ENCODE measurements at regions not wholly inside any gene's neighbourhood (a gene's known extent, or its start where the extent isn't known, plus 50 kb on each side); places are given as distances from the start of the nearest gene placed in this dataset.

DNA sequence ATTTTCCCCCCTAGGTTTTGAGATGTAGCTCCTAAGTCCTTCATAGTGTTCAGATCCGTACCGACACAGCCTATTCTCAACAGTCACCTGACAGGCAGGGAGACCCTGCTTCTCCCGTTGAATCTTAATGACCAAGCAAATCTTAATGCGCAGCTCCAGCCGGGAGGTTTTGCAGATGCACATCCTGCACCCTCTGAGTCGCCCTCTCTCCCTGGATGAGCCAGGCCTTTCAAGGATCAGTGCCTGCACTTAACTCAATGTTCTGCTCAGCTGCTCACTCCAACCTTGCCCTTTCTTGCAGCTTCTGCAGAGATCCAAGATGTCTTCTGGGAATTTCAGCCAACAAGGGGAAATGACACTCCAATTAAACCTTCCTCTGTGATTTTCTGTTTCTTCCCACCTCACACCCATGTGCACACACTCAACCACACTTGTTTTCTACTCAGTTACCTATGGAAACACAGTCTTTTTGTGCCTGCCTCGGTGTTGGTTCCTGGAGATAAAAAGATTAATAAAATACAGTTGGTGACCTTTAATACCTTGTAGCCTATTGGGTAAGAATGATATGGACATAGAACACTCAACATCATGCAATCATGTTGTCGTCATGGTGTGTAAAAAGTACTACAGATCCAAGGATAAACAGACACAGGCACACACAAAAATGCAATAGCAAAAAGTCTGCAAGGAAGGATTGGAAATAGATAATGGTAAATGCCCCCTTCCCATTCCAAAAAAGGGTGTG lies 76.9 kb upstream of the DYNLRB2 start:
- TF ChIP-seq, protein P1, sequence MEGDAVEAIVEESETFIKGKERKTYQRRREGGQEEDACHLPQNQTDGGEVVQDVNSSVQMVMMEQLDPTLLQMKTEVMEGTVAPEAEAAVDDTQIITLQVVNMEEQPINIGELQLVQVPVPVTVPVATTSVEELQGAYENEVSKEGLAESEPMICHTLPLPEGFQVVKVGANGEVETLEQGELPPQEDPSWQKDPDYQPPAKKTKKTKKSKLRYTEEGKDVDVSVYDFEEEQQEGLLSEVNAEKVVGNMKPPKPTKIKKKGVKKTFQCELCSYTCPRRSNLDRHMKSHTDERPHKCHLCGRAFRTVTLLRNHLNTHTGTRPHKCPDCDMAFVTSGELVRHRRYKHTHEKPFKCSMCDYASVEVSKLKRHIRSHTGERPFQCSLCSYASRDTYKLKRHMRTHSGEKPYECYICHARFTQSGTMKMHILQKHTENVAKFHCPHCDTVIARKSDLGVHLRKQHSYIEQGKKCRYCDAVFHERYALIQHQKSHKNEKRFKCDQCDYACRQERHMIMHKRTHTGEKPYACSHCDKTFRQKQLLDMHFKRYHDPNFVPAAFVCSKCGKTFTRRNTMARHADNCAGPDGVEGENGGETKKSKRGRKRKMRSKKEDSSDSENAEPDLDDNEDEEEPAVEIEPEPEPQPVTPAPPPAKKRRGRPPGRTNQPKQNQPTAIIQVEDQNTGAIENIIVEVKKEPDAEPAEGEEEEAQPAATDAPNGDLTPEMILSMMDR (conservative IDR thresholded peaks at IDR 0.05), result no peak
- no peaks in the 10 kb centered on the region for H3K36me3 Mint-ChIP-seq (ENCODE audit: insufficient read depth in 1 of 3, low read depth in 3 of 3)
- Histone ChIP-seq H3K9me3 (ENCODE audit: control insufficient read depth, low read depth, low read length) (no peaks in the 10 kb centered on the region), H4K91ac (ENCODE audit: insufficient read length, low read depth, low read length) (no peak overlapping the region), H4K8ac (replicated peaks; ENCODE audit: insufficient read length, low read depth, low read length) (no peak overlapping the region), H2AK5ac (ENCODE audit: insufficient read length, low read length) (no peak overlapping the region), H2BK12ac (ENCODE audit: insufficient read length, low read depth, low read length) (no peak overlapping the region), H2AFZ (ENCODE audit: low read length) (no peak overlapping the region), H3K23ac (ENCODE audit: insufficient read length, low read depth, low read length) (no peak overlapping the region), H2BK5ac (ENCODE audit: insufficient read length, low read length) (no peak overlapping the region), H3K18ac (ENCODE audit: insufficient read length, low read depth, low read length) (no peak overlapping the region), H4K20me1 (ENCODE audit: control insufficient read depth, insufficient read depth, insufficient read length) (no peaks in the 10 kb centered on the region), H3K23me2 (ENCODE audit: insufficient read length, low read depth, low read length, poor library complexity, severe bottlenecking) (no peaks in the 10 kb centered on the region), H2BK120ac (ENCODE audit: low read depth, low read length, poor library complexity, severe bottlenecking) (no peak overlapping the region), H3K27ac (ENCODE audit: insufficient read length, low read depth, low read length) (no peak overlapping the region), H3K79me2 (ENCODE audit: insufficient read depth, low read length) (no peaks in the 10 kb centered on the region), H2BK15ac (ENCODE audit: low read depth, low read length) (no peak overlapping the region), H3K4me1 (ENCODE audit: insufficient read depth, low read length) (peaks cover 4% of the 10 kb centered on the region; the same call in 1 of the 2 replicates), H4K5ac (ENCODE audit: insufficient read length, low read depth, low read length) (no peak overlapping the region), H3K56ac (ENCODE audit: insufficient read length, low read depth, low read length) (no peak overlapping the region), H3K4ac (ENCODE audit: low read depth, low read length) (no peak overlapping the region), H3K79me1 (ENCODE audit: insufficient read depth, low read depth, low read length, poor library complexity, severe bottlenecking) (no peaks in the 10 kb centered on the region), H3K4me2 (ENCODE audit: insufficient read depth, insufficient read length, low read length) (no peak overlapping the region), H3K9ac (ENCODE audit: extremely low read depth, insufficient read length, low read length) (no peak overlapping the region), H3K14ac (ENCODE audit: insufficient read depth, low read length) (no peak overlapping the region), H3T11ph (ENCODE audit: low read length) (no peak overlapping the region), H2BK20ac (ENCODE audit: low read depth, low read length, poor library complexity, severe bottlenecking) (no peak overlapping the region), H3K27me3 (ENCODE audit: insufficient read depth, low read length) (no peaks in the 10 kb centered on the region)
- peaks cover 38% of the 10 kb centered on the region for H3K27me3 Mint-ChIP-seq (ENCODE audit: low read depth)
- WGBS (ENCODE audit: extremely low coverage, insufficient read length, low lambda C conversion rate), result no CpG with 5 or more reads among the region's 8 CpGs
- H3K4me1 Mint-ChIP-seq, result peaks cover 19% of the 10 kb centered on the region in 2 experiments
- H3K9me3 Mint-ChIP-seq, result no peaks in the 10 kb centered on the region; a peak in 1 of 5 replicates
- no peak overlapping the region for H3K4me3 Mint-ChIP-seq
- no peak overlapping the region for H3K27ac Mint-ChIP-seq
- no peak for DNase-seq

All from H9 (cell line).